ENCODE measurements at regions not wholly inside any gene's neighbourhood (a gene's known extent, or its start where the extent isn't known, plus 50 kb on each side); places are given as distances from the start of the nearest gene placed in this dataset.

DNA sequence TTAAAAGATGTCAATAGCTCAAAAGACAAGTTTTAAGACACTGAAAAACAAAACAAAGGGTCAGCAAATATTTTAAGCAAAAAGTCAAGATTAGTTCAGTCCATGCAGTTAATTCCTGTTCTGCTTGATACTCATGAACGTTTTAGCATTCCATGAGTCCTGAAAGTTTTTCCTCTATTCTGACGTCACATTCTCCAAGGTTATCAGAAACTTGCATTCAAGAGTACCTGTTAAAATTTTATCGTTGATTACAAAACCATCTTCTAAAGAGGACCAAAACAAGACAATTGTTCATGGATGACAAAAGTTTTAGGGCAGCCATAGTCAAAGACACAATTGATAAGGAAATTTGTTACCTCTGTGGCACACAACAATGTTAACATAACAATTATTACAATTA is 52.5 kb upstream of the VOPP1 start:
- TF ChIP-seq, protein P1, sequence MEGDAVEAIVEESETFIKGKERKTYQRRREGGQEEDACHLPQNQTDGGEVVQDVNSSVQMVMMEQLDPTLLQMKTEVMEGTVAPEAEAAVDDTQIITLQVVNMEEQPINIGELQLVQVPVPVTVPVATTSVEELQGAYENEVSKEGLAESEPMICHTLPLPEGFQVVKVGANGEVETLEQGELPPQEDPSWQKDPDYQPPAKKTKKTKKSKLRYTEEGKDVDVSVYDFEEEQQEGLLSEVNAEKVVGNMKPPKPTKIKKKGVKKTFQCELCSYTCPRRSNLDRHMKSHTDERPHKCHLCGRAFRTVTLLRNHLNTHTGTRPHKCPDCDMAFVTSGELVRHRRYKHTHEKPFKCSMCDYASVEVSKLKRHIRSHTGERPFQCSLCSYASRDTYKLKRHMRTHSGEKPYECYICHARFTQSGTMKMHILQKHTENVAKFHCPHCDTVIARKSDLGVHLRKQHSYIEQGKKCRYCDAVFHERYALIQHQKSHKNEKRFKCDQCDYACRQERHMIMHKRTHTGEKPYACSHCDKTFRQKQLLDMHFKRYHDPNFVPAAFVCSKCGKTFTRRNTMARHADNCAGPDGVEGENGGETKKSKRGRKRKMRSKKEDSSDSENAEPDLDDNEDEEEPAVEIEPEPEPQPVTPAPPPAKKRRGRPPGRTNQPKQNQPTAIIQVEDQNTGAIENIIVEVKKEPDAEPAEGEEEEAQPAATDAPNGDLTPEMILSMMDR (IDR thresholded peaks at IDR 0.05; ENCODE audit: insufficient read depth, low read length, poor library complexity, severe bottlenecking), result no peak
- no peak for TF ChIP-seq EZH2phosphoT487 (conservative IDR thresholded peaks at IDR 0.05; ENCODE audit: low read length)

All from SU-DHL-6 (cell line).